Fibroblast of the aortic adventitia (primary cell): ENCODE measurements at regions not wholly inside any gene's neighbourhood (a gene's known extent, or its start where the extent isn't known, plus 50 kb on each side); places are given as distances from the start of the nearest gene placed in this dataset.

Experiments used
- DNase-seq: peaks from one replicate; pipeline ENCODE4 v3.0.0-alpha.2; 2010; ENCODE audit warnings: low read depth
- H3K4me3 ChIP-seq: 2 replicates; pipeline ENCODE4 v1.5.1; 2011; ENCODE audit warnings: low read depth, mild to moderate bottlenecking, control low read depth, low read length, moderate library complexity
- CTCF ChIP-seq: IDR thresholded peaks from 2 replicates; pipeline ENCODE4 v1.5.1; 2011; ENCODE audit warnings: mild to moderate bottlenecking, low read length, control low read depth, inconsistent platforms; ENCODE audit not compliant: insufficient read depth

GRCh38 chr12:59070322-59070933 lies 150.1 kb upstream of the LRIG3 start:
- DNase-seq, result no peak
- no peak overlapping the region for H3K4me3 ChIP-seq
- TF ChIP-seq CTCF, result no peak

- no peak overlapping the region for H3K4me3 ChIP-seq
- peak; percentile 75 for DNase-seq
- TF ChIP-seq CTCF, result no peak
Observed at GRCh38 chr12:59069516-59069915, 149.2 kb upstream of the LRIG3 start.

DNA sequence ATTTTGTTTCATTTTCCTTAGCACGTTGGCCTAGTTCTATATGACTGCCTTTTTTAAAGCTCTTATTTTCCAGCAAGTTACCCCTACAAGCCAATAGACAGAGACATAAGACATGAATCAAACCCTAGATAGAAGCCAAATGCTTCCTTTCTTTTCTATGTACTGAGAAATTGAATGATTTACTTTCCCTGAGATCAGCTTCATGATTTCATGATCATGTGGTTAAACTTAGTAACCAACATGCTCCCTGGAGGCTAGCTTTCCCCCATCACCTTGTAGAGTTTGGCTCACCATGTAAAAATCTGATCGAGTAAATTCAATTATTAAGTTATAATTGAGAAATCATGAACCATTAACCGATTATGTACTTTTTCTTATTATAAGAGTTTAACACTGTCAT lies 148.1 kb upstream of the LRIG3 start:
- no peak for DNase-seq
- TF ChIP-seq CTCF, result no peak

DNA sequence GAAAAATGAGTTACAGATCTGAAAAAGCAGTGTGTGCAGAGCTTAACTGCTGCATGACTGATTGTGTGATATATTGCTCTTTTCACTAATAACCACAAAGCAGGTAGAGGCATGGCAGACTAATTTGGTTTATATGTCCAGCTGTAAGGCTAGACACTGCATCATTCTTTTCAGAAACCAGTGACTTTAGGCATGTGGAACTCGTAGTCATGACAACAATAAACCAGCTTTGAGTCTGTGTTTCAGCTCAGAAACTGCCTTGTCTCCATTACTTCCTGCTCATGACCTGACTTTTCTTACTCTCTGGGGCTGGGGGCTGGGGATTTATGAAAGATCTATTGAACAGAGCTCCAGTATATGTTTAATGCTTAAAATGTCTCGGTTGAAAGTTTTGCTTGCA lies 146.8 kb upstream of the LRIG3 start:
- no peak for TF ChIP-seq CTCF

More for the DNA sequence above, 148.1 kb upstream of the LRIG3 start:
- H3K4me3 ChIP-seq, result no peak overlapping the region

DNA sequence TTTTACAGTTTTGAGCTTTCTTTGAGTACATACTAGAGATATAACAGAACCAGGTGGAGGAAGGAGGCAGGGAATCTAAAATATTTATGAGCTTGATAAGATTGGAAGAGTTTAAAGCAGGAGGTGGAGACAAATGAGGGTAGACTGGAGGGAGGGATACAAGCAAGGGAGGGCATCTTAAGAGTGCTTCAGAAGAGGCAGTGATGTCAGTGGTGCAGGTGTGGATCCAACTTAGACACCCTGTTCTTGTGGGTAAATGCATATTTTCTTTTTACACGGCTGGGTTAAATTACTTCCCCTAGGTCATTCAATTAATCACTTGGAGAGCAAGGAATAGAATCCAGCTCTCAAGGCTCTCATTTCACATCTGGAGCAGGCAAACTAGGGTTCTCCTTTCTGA lies 146.1 kb upstream of the LRIG3 start:
- no peak for DNase-seq
- no peak overlapping the region for H3K4me3 ChIP-seq
- TF ChIP-seq CTCF, result no peak

More for the DNA sequence above, 146.8 kb upstream of the LRIG3 start:
- DNase-seq, result peak; percentile 49
- no peak overlapping the region for H3K4me3 ChIP-seq

- no peak overlapping the region for H3K4me3 ChIP-seq
- TF ChIP-seq CTCF, result no peak
- DNase-seq, result no peak
Observed at GRCh38 chr12:59059088-59059935, 139.0 kb upstream of the LRIG3 start.
